Calu3 (cell line): ENCODE measurements at regions not wholly inside any gene's neighbourhood (a gene's known extent, or its start where the extent isn't known, plus 50 kb on each side); places are given as distances from the start of the nearest gene placed in this dataset.

ENCODE experiments used
- BruUV-seq: library from RNA; stranded (reverse); fragments of 400-500 nt; replicated peaks from 2 replicates; lab custom pipeline; 2021; lab: Mats Ljungman, UMichigan
- CTCF ChIA-PET: fragments of 300-600 bp; sonication (Branson Sonifier 250); formaldehyde crosslinking; loops from one replicate; lab custom pipeline; 2022; ENCODE audit warnings: antibody characterized with exemption; lab: Charles Lee
- DNase-seq: peaks from one replicate; pipeline ENCODE4 v3.0.0; 2022
- H3K27ac Mint-ChIP-seq: one replicate; pipeline ENCODE4 v1.8.0; 2022; ENCODE audit warnings: mixed read lengths; ENCODE audit not compliant: unreplicated experiment
- H3K27me3 Mint-ChIP-seq: one replicate; pipeline ENCODE4 v1.8.0; 2022; ENCODE audit warnings: mixed read lengths; ENCODE audit not compliant: unreplicated experiment
- H3K36me3 Mint-ChIP-seq: one replicate; pipeline ENCODE4 v1.8.0; 2022; ENCODE audit warnings: mild to moderate bottlenecking, moderate library complexity, mixed read lengths; ENCODE audit not compliant: insufficient read depth, unreplicated experiment
- H3K4me1 Mint-ChIP-seq: one replicate; pipeline ENCODE4 v1.8.0; 2022; ENCODE audit warnings: mild to moderate bottlenecking, low read depth, mixed read lengths; ENCODE audit not compliant: unreplicated experiment
- H3K4me3 Mint-ChIP-seq: one replicate; pipeline ENCODE4 v1.8.0; 2022; ENCODE audit warnings: mild to moderate bottlenecking, low read depth, moderate library complexity, mixed read lengths; ENCODE audit not compliant: unreplicated experiment
- H3K9me3 Mint-ChIP-seq: one replicate; pipeline ENCODE4 v1.8.0; 2022; ENCODE audit warnings: low read depth, mixed read lengths; ENCODE audit not compliant: unreplicated experiment
- CTCF ChIP-seq: fragments of 200-600 bp; IDR thresholded peaks from one replicate; pipeline ENCODE4 v1.8.0; 2022; ENCODE audit warnings: antibody characterized with exemption; ENCODE audit not compliant: unreplicated experiment
- intact Hi-C: fragments of 100-400 bp; cut with micrococcal nuclease; formaldehyde crosslinking; loops from one replicate; pipeline ENCODE4 v1.10.0; 2022; ENCODE audit not compliant: unreplicated experiment

- H3K27ac Mint-ChIP-seq: no peak overlapping the region
- CTCF ChIA-PET: no interaction called here
- no peaks in the 10 kb centered on the region for H3K4me1 Mint-ChIP-seq
- no peak for DNase-seq
- intact Hi-C loops: no loop called here
- H3K27me3 Mint-ChIP-seq: peaks cover 26% of the 10 kb centered on the region
- TF ChIP-seq CTCF: no peak
- BruUV-seq: no TSS peak
- H3K36me3 Mint-ChIP-seq: no peaks in the 10 kb centered on the region
- peaks cover 2% of the 10 kb centered on the region for H3K9me3 Mint-ChIP-seq
- H3K4me3 Mint-ChIP-seq: no peak overlapping the region
These were observed 60.9 kb downstream of the BAMBI start for GRCh38 chr10:28738200-28738599.

DNA sequence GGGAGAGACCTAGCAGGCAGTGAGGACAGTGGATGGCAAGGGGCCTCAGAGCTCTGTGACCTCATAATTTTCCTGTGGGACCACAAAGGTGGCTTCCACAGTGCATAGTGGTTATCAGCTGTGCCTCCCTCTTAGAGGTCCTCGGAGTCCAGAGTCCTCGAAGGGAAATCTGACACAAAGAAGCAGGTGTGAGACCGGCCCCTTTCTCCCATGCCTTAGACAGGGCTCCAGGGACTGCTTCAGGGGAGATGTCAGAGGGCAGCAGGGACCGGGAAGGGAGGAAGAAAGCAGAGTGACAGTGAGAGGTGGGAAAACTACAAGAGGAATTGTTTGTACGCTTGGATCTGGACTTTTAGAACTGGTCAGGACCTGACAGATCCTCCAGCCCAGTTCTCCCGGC lies 66.3 kb downstream of the BAMBI start:
- no TSS peak for BruUV-seq
- Mint-ChIP-seq H3K27ac (no peak overlapping the region), H3K9me3 (no peaks in the 10 kb centered on the region), H3K27me3 (peaks cover 10% of the 10 kb centered on the region), H3K4me3 (no peak overlapping the region), H3K36me3 (no peaks in the 10 kb centered on the region), H3K4me1 (no peaks in the 10 kb centered on the region)
- no peak for DNase-seq
- no peak for TF ChIP-seq CTCF
- intact Hi-C loops: no loop called here
- CTCF ChIA-PET: no interaction called here

- Mint-ChIP-seq H3K4me3 (no peak overlapping the region), H3K9me3 (no peaks in the 10 kb centered on the region), H3K27ac (no peak overlapping the region), H3K4me1 (no peaks in the 10 kb centered on the region), H3K36me3 (no peaks in the 10 kb centered on the region), H3K27me3 (peaks cover 4% of the 10 kb centered on the region)
- no peak for DNase-seq
- intact Hi-C loops: no loop called here
- TF ChIP-seq CTCF: no peak
- BruUV-seq: no TSS peak
- CTCF ChIA-PET: no interaction called here
These were observed 66.9 kb downstream of the BAMBI start for GRCh38 chr10:28744069-28744768.

GRCh38 chr10:28754930-28755718 lies 77.8 kb downstream of the BAMBI start:
- no peaks in the 10 kb centered on the region for H3K27me3 Mint-ChIP-seq
- CTCF ChIA-PET: interaction anchor here (0.6 kb wide), 1 partner anchor 91 kb away, joined by 4 read pairs; no protein-coding TSS in a partner anchor
- intact Hi-C loops: no loop called here
- no peaks in the 10 kb centered on the region for H3K36me3 Mint-ChIP-seq
- H3K4me1 Mint-ChIP-seq: peaks cover 13% of the 10 kb centered on the region
- H3K9me3 Mint-ChIP-seq: peaks cover 3% of the 10 kb centered on the region
- no peak for TF ChIP-seq CTCF
- no TSS peak for BruUV-seq
- H3K4me3 Mint-ChIP-seq: no peak overlapping the region
- no peak for DNase-seq
- peak overlapping the region; percentile 1 for H3K27ac Mint-ChIP-seq
